T1000 (cell line): ENCODE measurements at regions not wholly inside any gene's neighbourhood (a gene's known extent, or its start where the extent isn't known, plus 50 kb on each side); places are given as distances from the start of the nearest gene placed in this dataset.
"Not testable (repeated sequence)": the region's sequence is repeated elsewhere in the genome, so short reads cannot be mapped to it uniquely, and the experiment has no call there.

Experiments
- DNase-seq: peaks from one replicate; lab custom pipeline; 2025; ENCODE audit warnings: mixed read lengths; lab: John Stamatoyannopoulos, UW

- no peak for DNase-seq
Measured at GRCh38 chr4:27638163-27638915, 777.7 kb downstream of the STIM2 start.

- no peak for DNase-seq
Measured at GRCh38 chr4:27643101-27643500, 782.5 kb downstream of the STIM2 start.

- DNase-seq = no peak
Measured at GRCh38 chr4:27648416-27648815, 787.8 kb downstream of the STIM2 start.

GRCh38 chr4:27662426-27662825 is 801.8 kb downstream of the STIM2 start:
- no peak for DNase-seq

- DNase-seq = no peak
Measured at GRCh38 chr4:27666943-27667342, 806.3 kb downstream of the STIM2 start.

- DNase-seq = no peak
Measured at GRCh38 chr4:27668001-27668400, 807.4 kb downstream of the STIM2 start.

- no peak for DNase-seq
Measured at GRCh38 chr4:27678027-27678426, 817.4 kb downstream of the STIM2 start.

GRCh38 chr4:27684610-27685011 is 824.0 kb downstream of the STIM2 start:
- DNase-seq = peak; percentile 38

- DNase-seq = no peak
Measured at GRCh38 chr4:27685091-27685490, 824.5 kb downstream of the STIM2 start.

GRCh38 chr4:27685947-27686346 is 825.3 kb downstream of the STIM2 start:
- DNase-seq = no peak

- no peak for DNase-seq
Measured at GRCh38 chr4:27692158-27692557, 831.5 kb downstream of the STIM2 start.

- DNase-seq = no peak
Measured at GRCh38 chr4:27692868-27693634, 832.4 kb downstream of the STIM2 start.

- DNase-seq = not testable (repeated sequence)
Measured at GRCh38 chr4:27696257-27696656, 835.6 kb downstream of the STIM2 start.

GRCh38 chr4:27701606-27702005 is 841.0 kb downstream of the STIM2 start:
- no peak for DNase-seq

GRCh38 chr4:27702730-27703431 is 842.2 kb downstream of the STIM2 start:
- no peak for DNase-seq

- DNase-seq = no peak
Measured at GRCh38 chr4:27703771-27704170, 843.1 kb downstream of the STIM2 start.

- no peak for DNase-seq
Measured at GRCh38 chr4:27711041-27711440, 850.4 kb downstream of the STIM2 start.

- peak; percentile 21 for DNase-seq
Measured at GRCh38 chr4:27714073-27714472, 853.4 kb downstream of the STIM2 start.

- DNase-seq = no peak
Measured at GRCh38 chr4:27716693-27717430, 856.2 kb downstream of the STIM2 start.

- DNase-seq = no peak
Measured at GRCh38 chr4:27717431-27717755, 856.8 kb downstream of the STIM2 start.

GRCh38 chr4:27720010-27720766 is 859.5 kb downstream of the STIM2 start:
- no peak for DNase-seq
